HG02759 (cell line): ENCODE measurements at regions not wholly inside any gene's neighbourhood (a gene's known extent, or its start where the extent isn't known, plus 50 kb on each side); places are given as distances from the start of the nearest gene placed in this dataset.

Experiments used
- ATAC-seq: cut with Tn5 transposase; IDR thresholded peaks from one replicate; pipeline ENCODE4 v1.9.1; 2021; ENCODE audit warnings: mild to moderate bottlenecking, moderate library complexity; ENCODE audit not compliant: unreplicated experiment

- no peak for ATAC-seq
These were observed 551.7 kb upstream of the INTU start for GRCh38 chr4:127081041-127081440.

GRCh38 chr4:127082986-127083385, 549.8 kb upstream of the INTU start:
- ATAC-seq = no peak

- ATAC-seq = no peak
These were observed 548.1 kb upstream of the INTU start for GRCh38 chr4:127084666-127085065.

- ATAC-seq = no peak
These were observed 535.7 kb upstream of the INTU start for GRCh38 chr4:127097061-127097460.

GRCh38 chr4:127102361-127102760, 530.4 kb upstream of the INTU start:
- ATAC-seq = no peak

GRCh38 chr4:127103681-127104115, 529.1 kb upstream of the INTU start:
- ATAC-seq = no peak

GRCh38 chr4:127113844-127114362, 518.9 kb upstream of the INTU start:
- ATAC-seq = no peak

- ATAC-seq = no peak
These were observed 514.1 kb upstream of the INTU start for GRCh38 chr4:127118681-127119080.

- ATAC-seq = no peak
These were observed 512.2 kb upstream of the INTU start for GRCh38 chr4:127120441-127121090.

- no peak for ATAC-seq
These were observed 507.8 kb upstream of the INTU start for GRCh38 chr4:127124919-127125318.

- ATAC-seq = no peak
These were observed 506.0 kb upstream of the INTU start for GRCh38 chr4:127126718-127127117.

- ATAC-seq = no peak
These were observed 501.2 kb upstream of the INTU start for GRCh38 chr4:127131527-127131926.

GRCh38 chr4:127134490-127134889, 498.3 kb upstream of the INTU start:
- ATAC-seq = no peak

- ATAC-seq = no peak
These were observed 494.2 kb upstream of the INTU start for GRCh38 chr4:127138586-127138985.

GRCh38 chr4:127139788-127140286, 492.9 kb upstream of the INTU start:
- no peak for ATAC-seq

GRCh38 chr4:127140306-127140705, 492.5 kb upstream of the INTU start:
- no peak for ATAC-seq

GRCh38 chr4:127141856-127142255, 490.9 kb upstream of the INTU start:
- ATAC-seq = no peak

- ATAC-seq = no peak
These were observed 489.1 kb upstream of the INTU start for GRCh38 chr4:127143460-127144195.

GRCh38 chr4:127145006-127145540, 487.7 kb upstream of the INTU start:
- no peak for ATAC-seq

GRCh38 chr4:127148165-127148564, 484.6 kb upstream of the INTU start:
- no peak for ATAC-seq

GRCh38 chr4:127149086-127149485, 483.7 kb upstream of the INTU start:
- ATAC-seq = no peak

GRCh38 chr4:127151941-127152340, 480.8 kb upstream of the INTU start:
- ATAC-seq = no peak
